ENCODE measurements at regions not wholly inside any gene's neighbourhood (a gene's known extent, or its start where the extent isn't known, plus 50 kb on each side); places are given as distances from the start of the nearest gene placed in this dataset.

DNA sequence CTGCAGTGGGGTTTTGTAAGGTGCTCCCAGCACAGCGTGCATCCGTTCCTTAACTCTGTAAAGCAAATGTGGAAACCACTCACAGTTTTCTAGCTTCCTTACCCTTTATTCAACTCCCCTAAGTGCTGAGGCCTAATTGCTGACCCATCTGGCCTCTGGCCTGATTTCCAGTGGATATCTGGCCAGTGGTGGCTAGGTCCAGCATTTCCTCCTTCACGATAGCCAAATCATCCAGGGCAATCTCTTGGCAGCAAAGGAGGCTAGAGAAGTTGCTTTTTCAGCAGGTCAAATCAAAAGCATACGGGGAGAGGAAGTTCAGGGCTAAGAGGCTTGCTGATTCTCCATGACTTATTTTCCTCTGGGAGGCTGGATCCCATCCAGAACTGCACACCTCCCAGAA, 286.3 kb upstream of the VLDLR start:
- TF ChIP-seq CEBPB (IDR thresholded peaks at IDR 0.05) (no peak), RAD21 (IDR thresholded peaks at IDR 0.05; ENCODE audit: low read depth) (no peak), FOXM1 (IDR thresholded peaks at IDR 0.05; ENCODE audit: borderline replicate concordance, low read depth) (no peak), TEAD4 (IDR thresholded peaks at IDR 0.05) (no peak), EP300 (IDR thresholded peaks at IDR 0.05; ENCODE audit: borderline replicate concordance) (no peak), CREB1 (IDR thresholded peaks at IDR 0.05; ENCODE audit: low read depth) (no peak), TAF1 (IDR thresholded peaks at IDR 0.05; ENCODE audit: low read depth) (no peak), TCF12 (IDR thresholded peaks at IDR 0.05; ENCODE audit: low read depth) (no peak)
- TF ChIP-seq, protein P1, sequence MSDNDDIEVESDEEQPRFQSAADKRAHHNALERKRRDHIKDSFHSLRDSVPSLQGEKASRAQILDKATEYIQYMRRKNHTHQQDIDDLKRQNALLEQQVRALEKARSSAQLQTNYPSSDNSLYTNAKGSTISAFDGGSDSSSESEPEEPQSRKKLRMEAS (IDR thresholded peaks at IDR 0.05) = no peak
